Keratinocyte (primary cell): ENCODE measurements at regions not wholly inside any gene's neighbourhood (a gene's known extent, or its start where the extent isn't known, plus 50 kb on each side); places are given as distances from the start of the nearest gene placed in this dataset.

ENCODE experiments used
- DNase-seq: peaks from one replicate; pipeline ENCODE4 v3.0.0-alpha.2; 2011; ENCODE audit warnings: low read depth, missing footprints, low spot score
- FAIRE-seq: peaks from 2 replicates; lab custom pipeline; 2011; peaks lifted over from hg19 to GRCh38; lab: Jason Lieb, UNC
- H2AFZ ChIP-seq: 2 replicates; pipeline ENCODE4 v1.6.0; 2012; ENCODE audit warnings: low read length, control low read depth, inconsistent platforms; ENCODE audit not compliant: control insufficient read depth
- H3K27ac ChIP-seq: 2 replicates; pipeline ENCODE4 v1.5.1; 2011; ENCODE audit warnings: low read length; ENCODE audit not compliant: control insufficient read depth, insufficient read depth
- H3K27me3 ChIP-seq: 3 replicates; pipeline ENCODE4 v1.6.0; 2011; ENCODE audit warnings: low read length; ENCODE audit not compliant: control insufficient read depth, insufficient read depth; ENCODE audit errors: extremely low read depth
- H3K36me3 ChIP-seq, 2 experiments: 2 replicates in 1 of 2; 3 replicates in 1 of 2; pipeline ENCODE4 v1.5.1; 2011; ENCODE audit warnings: low read length in 2 of 2, mild to moderate bottlenecking in 1 of 2; ENCODE audit not compliant: control insufficient read depth in 2 of 2, insufficient read depth in 2 of 2; ENCODE audit errors: extremely low read depth in 1 of 2
- H3K4me1 ChIP-seq: 3 replicates; pipeline ENCODE4 v1.5.1; 2011; ENCODE audit warnings: low read length; ENCODE audit not compliant: control insufficient read depth, insufficient read depth; ENCODE audit errors: extremely low read depth
- H3K4me2 ChIP-seq: 3 replicates; pipeline ENCODE4 v1.6.0; 2011; ENCODE audit warnings: low read depth, low read length; ENCODE audit not compliant: control insufficient read depth, insufficient read depth; ENCODE audit errors: extremely low read depth
- H3K4me3 ChIP-seq, 3 experiments: fragments of 200-600 bp in 1 of 3; sonication (generic) in 1 of 3; 2 replicates in 2 of 3; 3 replicates in 1 of 3; pipeline ENCODE4 v1.5.1; 2011 to 2016; ENCODE audit warnings: low read length in 3 of 3, mild to moderate bottlenecking in 3 of 3, control low read depth in 2 of 3, inconsistent platforms in 1 of 3, low read depth in 1 of 3, mixed read lengths in 1 of 3, mixed run types in 1 of 3, moderate library complexity in 1 of 3; ENCODE audit not compliant: control insufficient read depth in 2 of 3, insufficient read depth in 2 of 3; ENCODE audit errors: extremely low read depth in 1 of 3
- H3K79me2 ChIP-seq: 2 replicates; pipeline ENCODE4 v1.6.0; 2012; ENCODE audit warnings: low read length; ENCODE audit not compliant: control insufficient read depth, insufficient read depth
- H3K9ac ChIP-seq: 3 replicates; pipeline ENCODE4 v1.6.0; 2011; ENCODE audit warnings: low read length; ENCODE audit not compliant: control insufficient read depth, insufficient read depth; ENCODE audit errors: extremely low read depth
- H3K9me1 ChIP-seq: 3 replicates; pipeline ENCODE4 v1.6.0; 2011; ENCODE audit warnings: low read length; ENCODE audit not compliant: control insufficient read depth, insufficient read depth; ENCODE audit errors: extremely low read depth
- H3K9me3 ChIP-seq: 2 replicates; pipeline ENCODE4 v1.5.1; 2012; ENCODE audit warnings: low read depth, low read length; ENCODE audit not compliant: control insufficient read depth
- H4K20me1 ChIP-seq: 3 replicates; pipeline ENCODE4 v1.6.0; 2011; ENCODE audit warnings: low read length; ENCODE audit not compliant: control insufficient read depth, insufficient read depth; ENCODE audit errors: extremely low read depth
- EZH2 ChIP-seq: IDR thresholded peaks from one replicate; pipeline ENCODE4 v1.6.1; 2012; ENCODE audit warnings: inconsistent platforms, mild to moderate bottlenecking, low read length, moderate library complexity
- dilution Hi-C: fragments of 300-500 bp; cut with MboI; formaldehyde crosslinking; loops from one replicate; pipeline ENCODE4 v1.7.0; 2020; ENCODE audit warnings: low sequenced_read_pairs; ENCODE audit not compliant: extremely low pct_ligation_motif_present
- TF ChIP-seq, protein P1 (sequence below), 3 experiments: IDR thresholded peaks in 1 of 3; conservative IDR thresholded peaks in 1 of 3; optimal IDR thresholded peaks in 1 of 3; 2 replicates in 2 of 3; 3 replicates in 1 of 3; pipeline versions ENCODE3 to v1.5.1; 2011; ENCODE audit warnings: low read length in 3 of 3, mild to moderate bottlenecking in 3 of 3, moderate library complexity in 2 of 3, control low read depth in 1 of 3, inconsistent platforms in 1 of 3; ENCODE audit not compliant: insufficient read depth in 2 of 3; ENCODE audit errors: extremely low read depth in 1 of 3

- no peak overlapping the region for H3K27ac ChIP-seq
- FAIRE-seq (no peak), DNase-seq (no peak)
- H3K79me2 ChIP-seq = no peaks in the 10 kb centered on the region
- no peaks in the 10 kb centered on the region for H3K36me3 ChIP-seq
- H3K4me2 ChIP-seq = no peak overlapping the region
- no peaks in the 10 kb centered on the region for H3K9me1 ChIP-seq
- no peaks in the 10 kb centered on the region for H3K9me3 ChIP-seq
- H4K20me1 ChIP-seq = no peaks in the 10 kb centered on the region
- H3K4me3 ChIP-seq = no peak overlapping the region
- no peaks in the 10 kb centered on the region for H3K27me3 ChIP-seq
- TF ChIP-seq EZH2 = no peak
- TF ChIP-seq, protein P1, sequence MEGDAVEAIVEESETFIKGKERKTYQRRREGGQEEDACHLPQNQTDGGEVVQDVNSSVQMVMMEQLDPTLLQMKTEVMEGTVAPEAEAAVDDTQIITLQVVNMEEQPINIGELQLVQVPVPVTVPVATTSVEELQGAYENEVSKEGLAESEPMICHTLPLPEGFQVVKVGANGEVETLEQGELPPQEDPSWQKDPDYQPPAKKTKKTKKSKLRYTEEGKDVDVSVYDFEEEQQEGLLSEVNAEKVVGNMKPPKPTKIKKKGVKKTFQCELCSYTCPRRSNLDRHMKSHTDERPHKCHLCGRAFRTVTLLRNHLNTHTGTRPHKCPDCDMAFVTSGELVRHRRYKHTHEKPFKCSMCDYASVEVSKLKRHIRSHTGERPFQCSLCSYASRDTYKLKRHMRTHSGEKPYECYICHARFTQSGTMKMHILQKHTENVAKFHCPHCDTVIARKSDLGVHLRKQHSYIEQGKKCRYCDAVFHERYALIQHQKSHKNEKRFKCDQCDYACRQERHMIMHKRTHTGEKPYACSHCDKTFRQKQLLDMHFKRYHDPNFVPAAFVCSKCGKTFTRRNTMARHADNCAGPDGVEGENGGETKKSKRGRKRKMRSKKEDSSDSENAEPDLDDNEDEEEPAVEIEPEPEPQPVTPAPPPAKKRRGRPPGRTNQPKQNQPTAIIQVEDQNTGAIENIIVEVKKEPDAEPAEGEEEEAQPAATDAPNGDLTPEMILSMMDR (optimal IDR thresholded peaks at IDR 0.05 in 1 of 3, IDR thresholded peaks at IDR 0.05 in 1 of 3, conservative IDR thresholded peaks at IDR 0.05 in 1 of 3; ENCODE audit: extremely low read depth in 1 of 3, insufficient read depth in 2 of 3, low read length in 3 of 3) = no peak
- H3K4me1 ChIP-seq = no peaks in the 10 kb centered on the region
- no peak overlapping the region for H2AFZ ChIP-seq
- H3K9ac ChIP-seq = no peak overlapping the region
- dilution Hi-C loops = no loop called here
Observed at GRCh38 chr9:129285979-129286772, 108.1 kb upstream of the IER5L start.

- DNase-seq = no peak
- no peak for FAIRE-seq
- H3K79me2 ChIP-seq = no peaks in the 10 kb centered on the region
- no peaks in the 10 kb centered on the region for H3K9me1 ChIP-seq
- no peaks in the 10 kb centered on the region for H3K36me3 ChIP-seq
- H3K4me3 ChIP-seq = no peak overlapping the region
- no peaks in the 10 kb centered on the region for H3K27me3 ChIP-seq
- H3K9ac ChIP-seq = no peak overlapping the region
- no peak overlapping the region for H3K4me2 ChIP-seq
- dilution Hi-C loops = no loop called here
- no peak for TF ChIP-seq EZH2
- TF ChIP-seq, protein P1 (optimal IDR thresholded peaks at IDR 0.05 in 1 of 3, IDR thresholded peaks at IDR 0.05 in 1 of 3, conservative IDR thresholded peaks at IDR 0.05 in 1 of 3; ENCODE audit: extremely low read depth in 1 of 3, insufficient read depth in 2 of 3, low read length in 3 of 3) = no peak
- H3K27ac ChIP-seq = no peak overlapping the region
- H4K20me1 ChIP-seq = no peaks in the 10 kb centered on the region
- H3K4me1 ChIP-seq = no peaks in the 10 kb centered on the region
- H2AFZ ChIP-seq = no peak overlapping the region
- no peaks in the 10 kb centered on the region for H3K9me3 ChIP-seq
Observed at GRCh38 chr9:129285382-129285781, 107.3 kb upstream of the IER5L start.
